Prostate gland (tissue), 2 donors: ENCODE measurements at regions not wholly inside any gene's neighbourhood (a gene's known extent, or its start where the extent isn't known, plus 50 kb on each side); places are given as distances from the start of the nearest gene placed in this dataset.

ENCODE experiments used
- CTCF ChIP-seq, 4 experiments: fragments of 200-600 bp in 2 of 4; fragments of 450-650 bp in 2 of 4; sonication (generic) in 2 of 4; IDR thresholded peaks; 1 replicate in 3 of 4; 2 replicates in 1 of 4; pipeline ENCODE4 v1.5.1; 2016 to 2019; ENCODE audit warnings: antibody characterized with exemption in 4 of 4, mild to moderate bottlenecking in 2 of 4, moderate library complexity in 2 of 4
- POLR2AphosphoS5 ChIP-seq: sonication (generic); formaldehyde crosslinking; IDR thresholded peaks from one replicate; pipeline ENCODE4 v1.6.1; 2017; ENCODE audit warnings: antibody characterized with exemption

GRCh38 chr4:37759833-37760232, 66.7 kb upstream of the PGM2 start:
- TF ChIP-seq CTCF (IDR thresholded peaks at IDR 0.05) (no peak), POLR2AphosphoS5 (no peak)
